ENCODE measurements at regions not wholly inside any gene's neighbourhood (a gene's known extent, or its start where the extent isn't known, plus 50 kb on each side); places are given as distances from the start of the nearest gene placed in this dataset.

- intact Hi-C loops (cut with micrococcal nuclease): no loop called here
- WGBS (ENCODE audit: insufficient coverage): 100% methylated on average over 2 of the region's 5 CpGs
- no peak overlapping the region for H3K27ac ChIP-seq (ENCODE audit: low read depth in 1 of 2, low read length in 2 of 2)
- H3K9me3 Mint-ChIP-seq: no peaks in the 10 kb centered on the region
- H3K27me3 ChIP-seq (ENCODE audit: control insufficient read depth in 2 of 2, insufficient read depth in 2 of 2, low read length in 2 of 2): no peaks in the 10 kb centered on the region
- H3K36me3 ChIP-seq (replicated peaks in 1 of 2; ENCODE audit: control insufficient read depth in 1 of 2, insufficient read depth in 2 of 2, low read length in 2 of 2): no peaks in the 10 kb centered on the region
- no peak overlapping the region for H3K4me3 Mint-ChIP-seq
- H3K4me3 ChIP-seq (replicated peaks in 1 of 3; ENCODE audit: low read depth in 2 of 3, low read length in 3 of 3): no peak overlapping the region
- H3K4me1 Mint-ChIP-seq: no peaks in the 10 kb centered on the region
- H3K27ac Mint-ChIP-seq: no peak overlapping the region
- H3K36me3 Mint-ChIP-seq: no peaks in the 10 kb centered on the region
- no peak overlapping the region for H3K9ac ChIP-seq (ENCODE audit: insufficient read depth, low read length, poor library complexity, severe bottlenecking)
- no peak for DNase-seq
- no peak overlapping the region for H2AFZ ChIP-seq (ENCODE audit: insufficient read depth, low read depth, low read length, poor library complexity, severe bottlenecking)
- no peaks in the 10 kb centered on the region for H3K79me2 ChIP-seq (ENCODE audit: insufficient read depth, low read length)
- H3K4me1 ChIP-seq (ENCODE audit: control insufficient read depth in 1 of 2, insufficient read depth in 2 of 2, low read length in 2 of 2): no peaks in the 10 kb centered on the region
- H3K27me3 Mint-ChIP-seq (ENCODE audit: low read depth in 3 of 3): peaks cover 0 to 7% (median 6%) of the 10 kb centered on the region in 3 donors
- no peaks in the 10 kb centered on the region for H3K9me3 ChIP-seq (replicated peaks in 1 of 2; ENCODE audit: control insufficient read depth in 1 of 2, insufficient read depth in 1 of 2, low read length in 2 of 2)
- no peak for TF ChIP-seq CTCF (IDR thresholded peaks at IDR 0.05)
- H4K20me1 ChIP-seq (ENCODE audit: insufficient read depth, low read length): no peaks in the 10 kb centered on the region
- H3K4me2 ChIP-seq (replicated peaks; ENCODE audit: extremely low read depth, low read length, poor library complexity, severe bottlenecking): no peak overlapping the region
Observed at GRCh38 chr1:181396171-181396670, 87.1 kb upstream of the CACNA1E start.

- Histone ChIP-seq H3K4me2 (replicated peaks; ENCODE audit: extremely low read depth, low read length, poor library complexity, severe bottlenecking) (no peak overlapping the region), H3K9me3 (replicated peaks in 1 of 2; ENCODE audit: control insufficient read depth in 1 of 2, insufficient read depth in 1 of 2, low read length in 2 of 2) (no peaks in the 10 kb centered on the region), H3K4me3 (replicated peaks in 1 of 3; ENCODE audit: low read depth in 2 of 3, low read length in 3 of 3) (no peak overlapping the region), H3K9ac (ENCODE audit: insufficient read depth, low read length, poor library complexity, severe bottlenecking) (no peak overlapping the region), H3K27me3 (ENCODE audit: control insufficient read depth in 2 of 2, insufficient read depth in 2 of 2, low read length in 2 of 2) (no peaks in the 10 kb centered on the region), H3K27ac (ENCODE audit: low read depth in 1 of 2, low read length in 2 of 2) (no peak overlapping the region), H4K20me1 (ENCODE audit: insufficient read depth, low read length) (no peaks in the 10 kb centered on the region), H3K36me3 (replicated peaks in 1 of 2; ENCODE audit: control insufficient read depth in 1 of 2, insufficient read depth in 2 of 2, low read length in 2 of 2) (no peaks in the 10 kb centered on the region), H2AFZ (ENCODE audit: insufficient read depth, low read depth, low read length, poor library complexity, severe bottlenecking) (no peak overlapping the region), H3K79me2 (ENCODE audit: insufficient read depth, low read length) (no peaks in the 10 kb centered on the region), H3K4me1 (ENCODE audit: control insufficient read depth in 1 of 2, insufficient read depth in 2 of 2, low read length in 2 of 2) (no peaks in the 10 kb centered on the region)
- WGBS (ENCODE audit: insufficient coverage): 100% methylated on average over 1 of the region's 1 CpG
- H3K4me3 Mint-ChIP-seq: no peak overlapping the region
- H3K4me1 Mint-ChIP-seq: no peaks in the 10 kb centered on the region
- no peaks in the 10 kb centered on the region for H3K9me3 Mint-ChIP-seq
- peaks cover 0 to 5% (median 2%) of the 10 kb centered on the region in 3 donors for H3K27me3 Mint-ChIP-seq (ENCODE audit: low read depth in 3 of 3)
- H3K27ac Mint-ChIP-seq: no peak overlapping the region
- intact Hi-C loops (cut with micrococcal nuclease): no loop called here
- TF ChIP-seq CTCF (IDR thresholded peaks at IDR 0.05): no peak
- no peak for DNase-seq
- no peaks in the 10 kb centered on the region for H3K36me3 Mint-ChIP-seq
Observed at GRCh38 chr1:181396811-181397210, 86.5 kb upstream of the CACNA1E start.

Data from CD14-positive monocyte (primary cell).